OCI-LY7 (cell line): ENCODE measurements at regions not wholly inside any gene's neighbourhood (a gene's known extent, or its start where the extent isn't known, plus 50 kb on each side); places are given as distances from the start of the nearest gene placed in this dataset.

Source experiments
- EZH2phosphoT487 ChIP-seq: fragments of 200-600 bp; sonication (generic); IDR thresholded peaks from 2 replicates; pipeline ENCODE4 v1.6.1; 2018; ENCODE audit warnings: low read depth, borderline replicate concordance, mild to moderate bottlenecking, mixed run types, antibody characterized with exemption, low read length, moderate library complexity, mixed read lengths
- TF ChIP-seq, protein P1 (sequence below): fragments of 200-600 bp; sonication (generic); conservative IDR thresholded peaks from 2 replicates; pipeline ENCODE4 v1.5.1; 2014; ENCODE audit warnings: mild to moderate bottlenecking, antibody characterized with exemption, low read length, moderate library complexity, mixed read lengths

DNA sequence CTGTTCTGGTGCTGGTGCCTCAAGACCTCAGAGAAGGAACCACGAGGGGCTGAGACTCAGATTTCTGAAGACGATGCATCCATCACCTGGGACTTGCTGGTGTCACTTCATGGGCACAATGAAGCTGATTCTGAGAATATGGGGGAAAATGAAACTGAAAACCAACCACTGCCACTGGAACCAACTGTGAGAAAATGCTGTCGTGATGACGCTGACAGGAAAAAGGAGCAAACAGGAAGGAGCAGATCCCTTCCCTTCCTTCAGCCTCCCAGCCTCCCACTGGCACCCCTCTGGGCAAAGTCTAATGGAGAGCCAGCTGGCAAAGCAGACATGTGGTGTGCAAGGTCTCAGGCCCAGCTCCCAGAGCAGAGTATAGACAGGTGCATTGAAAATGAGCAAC lies 109.7 kb downstream of the FOXI3 start:
- TF ChIP-seq, protein P1, sequence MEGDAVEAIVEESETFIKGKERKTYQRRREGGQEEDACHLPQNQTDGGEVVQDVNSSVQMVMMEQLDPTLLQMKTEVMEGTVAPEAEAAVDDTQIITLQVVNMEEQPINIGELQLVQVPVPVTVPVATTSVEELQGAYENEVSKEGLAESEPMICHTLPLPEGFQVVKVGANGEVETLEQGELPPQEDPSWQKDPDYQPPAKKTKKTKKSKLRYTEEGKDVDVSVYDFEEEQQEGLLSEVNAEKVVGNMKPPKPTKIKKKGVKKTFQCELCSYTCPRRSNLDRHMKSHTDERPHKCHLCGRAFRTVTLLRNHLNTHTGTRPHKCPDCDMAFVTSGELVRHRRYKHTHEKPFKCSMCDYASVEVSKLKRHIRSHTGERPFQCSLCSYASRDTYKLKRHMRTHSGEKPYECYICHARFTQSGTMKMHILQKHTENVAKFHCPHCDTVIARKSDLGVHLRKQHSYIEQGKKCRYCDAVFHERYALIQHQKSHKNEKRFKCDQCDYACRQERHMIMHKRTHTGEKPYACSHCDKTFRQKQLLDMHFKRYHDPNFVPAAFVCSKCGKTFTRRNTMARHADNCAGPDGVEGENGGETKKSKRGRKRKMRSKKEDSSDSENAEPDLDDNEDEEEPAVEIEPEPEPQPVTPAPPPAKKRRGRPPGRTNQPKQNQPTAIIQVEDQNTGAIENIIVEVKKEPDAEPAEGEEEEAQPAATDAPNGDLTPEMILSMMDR = no peak
- no peak for TF ChIP-seq EZH2phosphoT487
